Stimulated activated CD4-positive, alpha-beta T cell treated with anti-CD3 and anti-CD28 coated beads, Interleukin-1b, Interleukin-23, amount 100 ng/mL, for 4 hours (primary cell): ENCODE measurements at regions not wholly inside any gene's neighbourhood (a gene's known extent, or its start where the extent isn't known, plus 50 kb on each side); places are given as distances from the start of the nearest gene placed in this dataset.

ENCODE experiments used
- DNase-seq, 2 donors: peaks; one replicate each; pipeline ENCODE4 v3.0.0-alpha.2; 2020; ENCODE audit warnings: low read depth in 2 of 2

- no peak for DNase-seq
Observed at GRCh38 chr11:15618583-15619032, 503.9 kb downstream of the INSC start.

- DNase-seq = no peak
Observed at GRCh38 chr11:15621565-15621964, 506.8 kb downstream of the INSC start.

- no peak for DNase-seq
Observed at GRCh38 chr11:15622231-15622890, 507.6 kb downstream of the INSC start.

- DNase-seq = no peak
Observed at GRCh38 chr11:15624701-15625100, 510.0 kb downstream of the INSC start.

- no peak for DNase-seq
Observed at GRCh38 chr11:15625691-15626090, 511.0 kb downstream of the INSC start.

GRCh38 chr11:15627560-15627959 lies 512.8 kb downstream of the INSC start:
- DNase-seq = no peak

GRCh38 chr11:15629690-15630321 lies 515.1 kb downstream of the INSC start:
- no peak for DNase-seq

- DNase-seq = no peak
Observed at GRCh38 chr11:15630896-15631295, 516.2 kb downstream of the INSC start.

GRCh38 chr11:15635521-15635920 lies 520.8 kb downstream of the INSC start:
- no peak for DNase-seq

- no peak for DNase-seq
Observed at GRCh38 chr11:15636521-15637089, 521.9 kb downstream of the INSC start.

- no peak for DNase-seq
Observed at GRCh38 chr11:15638386-15638787, 523.7 kb downstream of the INSC start.

- DNase-seq = no peak
Observed at GRCh38 chr11:15640318-15640717, 525.6 kb downstream of the INSC start.

- no peak for DNase-seq
Observed at GRCh38 chr11:15641271-15642045, 526.7 kb downstream of the INSC start.

- DNase-seq = no peak
Observed at GRCh38 chr11:15645201-15645600, 530.5 kb downstream of the INSC start.

GRCh38 chr11:15649371-15650104 lies 534.8 kb downstream of the INSC start:
- DNase-seq = no peak

- DNase-seq = peak; percentile 34 to 70
Observed at GRCh38 chr11:15650105-15650938, 535.6 kb downstream of the INSC start.

GRCh38 chr11:15651033-15651432 lies 536.3 kb downstream of the INSC start:
- DNase-seq = no peak

GRCh38 chr11:15651816-15652215 lies 537.1 kb downstream of the INSC start:
- no peak for DNase-seq

GRCh38 chr11:15653191-15653710 lies 538.5 kb downstream of the INSC start:
- DNase-seq = no peak

- no peak for DNase-seq
Observed at GRCh38 chr11:15654451-15654850, 539.7 kb downstream of the INSC start.

- DNase-seq = no peak
Observed at GRCh38 chr11:15655552-15655951, 540.8 kb downstream of the INSC start.
